Dermis microvascular lymphatic vessel endothelial cell (primary cell): ENCODE measurements at regions not wholly inside any gene's neighbourhood (a gene's known extent, or its start where the extent isn't known, plus 50 kb on each side); places are given as distances from the start of the nearest gene placed in this dataset.
"Not testable (repeated sequence)": the region's sequence is repeated elsewhere in the genome, so short reads cannot be mapped to it uniquely, and the experiment has no call there.

Source experiments
- DNase-seq, 2 donors: peaks; one replicate each; pipeline versions ENCODE4 v3.0.0 to v3.0.0-alpha.2; 2010; ENCODE audit warnings: low read depth in 2 of 2

DNA sequence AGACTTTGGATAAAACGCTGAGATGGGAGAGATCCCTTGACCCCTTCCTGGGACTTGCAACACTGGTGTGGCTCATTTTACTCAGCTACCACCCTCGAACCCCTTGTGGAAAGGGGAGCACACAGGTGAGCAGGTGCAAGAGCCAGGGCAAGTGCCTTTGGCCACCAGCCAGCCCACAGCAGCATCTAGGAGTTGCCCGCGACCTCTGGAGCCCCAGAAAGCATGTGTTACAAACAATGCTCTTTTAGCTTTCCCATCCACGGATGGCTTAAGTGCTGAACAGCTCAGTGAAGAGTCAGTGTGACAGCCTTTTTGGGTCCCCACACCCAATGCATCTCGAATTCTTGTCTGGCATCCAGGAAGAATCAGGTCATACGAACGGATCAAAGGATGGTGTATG is 197.8 kb downstream of the MEMO1 start:
- DNase-seq: no peak

DNA sequence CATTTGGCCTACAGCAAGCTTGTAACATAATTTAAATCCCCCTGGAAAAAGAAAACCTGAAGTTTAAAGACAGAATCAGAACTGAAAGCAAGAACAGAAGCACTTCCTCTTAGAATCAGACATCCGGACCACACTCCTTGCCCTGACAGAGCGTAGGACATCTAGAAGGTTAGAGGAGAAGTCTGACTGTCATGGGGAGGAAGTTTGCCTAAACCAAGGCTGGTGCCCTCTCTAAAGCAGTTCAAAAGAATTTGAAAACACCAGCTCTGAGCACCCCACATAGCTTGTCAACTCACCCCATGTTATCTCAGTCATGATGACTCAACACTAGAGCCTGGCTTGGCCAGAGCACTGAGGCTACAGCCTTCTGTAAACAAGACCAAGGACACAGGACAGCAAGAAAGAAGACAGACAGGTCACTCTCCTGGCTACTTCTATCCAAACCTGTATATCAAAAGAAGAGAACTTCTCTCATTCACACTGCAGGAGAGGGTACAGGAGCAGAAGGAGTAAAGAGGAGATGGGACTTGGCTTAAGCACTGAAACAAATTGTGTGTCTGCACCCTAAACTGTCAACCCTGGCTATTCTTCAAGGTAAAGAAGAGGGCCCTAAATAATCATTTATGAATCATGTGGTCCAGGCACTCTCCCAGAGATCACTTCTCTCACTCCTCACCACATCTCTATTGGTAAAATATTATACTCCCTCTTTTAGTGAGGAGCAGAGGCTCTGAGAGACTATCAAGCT is 198.6 kb downstream of the MEMO1 start:
- no peak for DNase-seq

DNA sequence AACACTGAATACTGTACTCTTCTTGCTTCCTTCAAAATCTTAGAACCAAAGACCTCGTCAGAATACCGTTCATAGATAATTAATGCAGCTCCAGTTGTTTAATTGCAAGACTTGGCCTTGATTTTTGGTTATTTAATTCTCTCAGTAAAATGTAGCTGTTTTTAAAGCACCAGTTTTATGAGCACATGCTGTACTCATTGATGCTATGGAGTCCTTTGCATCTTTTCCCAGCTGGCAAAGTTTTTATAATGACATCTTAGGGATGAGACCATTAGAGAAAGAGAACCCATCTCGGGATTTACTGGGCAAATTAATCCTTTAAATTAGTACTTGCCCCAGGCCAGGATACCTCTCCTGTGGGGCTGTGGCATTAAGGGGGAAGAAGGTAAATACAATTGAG is 199.3 kb downstream of the MEMO1 start:
- DNase-seq: no peak

DNA sequence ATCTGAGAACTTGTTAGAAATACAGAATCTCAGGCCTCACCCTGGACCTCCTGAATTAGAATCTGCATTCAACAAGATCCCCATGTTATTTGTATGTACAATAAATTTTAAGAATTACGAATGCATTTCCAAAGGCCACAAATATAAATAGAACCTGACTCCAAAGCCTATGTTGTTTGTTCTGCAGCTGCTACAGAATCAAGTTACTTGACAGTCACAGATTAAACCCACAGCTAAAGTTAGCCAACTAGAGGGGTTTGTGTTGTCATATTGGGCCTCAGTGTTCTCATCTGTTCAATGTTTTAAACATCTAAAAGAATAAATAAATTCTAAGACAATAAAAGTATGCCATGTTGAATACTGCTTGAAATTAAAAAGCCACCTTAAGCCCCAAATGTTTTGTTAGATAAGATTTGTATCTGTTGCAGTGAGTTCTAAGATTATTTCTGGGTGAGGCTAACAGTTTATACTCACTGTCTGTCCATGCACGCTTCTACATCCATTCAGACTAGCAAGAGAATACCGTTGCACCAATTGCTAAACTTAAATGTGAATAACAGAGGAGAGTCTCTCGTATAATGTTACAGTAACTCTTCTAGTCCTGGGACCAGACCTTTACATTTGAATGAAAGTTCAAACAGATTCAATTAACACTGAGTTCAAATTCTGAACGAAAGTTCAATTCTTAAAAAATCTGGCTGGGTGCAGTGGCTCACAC is 200.4 kb downstream of the MEMO1 start:
- no peak for DNase-seq

DNA sequence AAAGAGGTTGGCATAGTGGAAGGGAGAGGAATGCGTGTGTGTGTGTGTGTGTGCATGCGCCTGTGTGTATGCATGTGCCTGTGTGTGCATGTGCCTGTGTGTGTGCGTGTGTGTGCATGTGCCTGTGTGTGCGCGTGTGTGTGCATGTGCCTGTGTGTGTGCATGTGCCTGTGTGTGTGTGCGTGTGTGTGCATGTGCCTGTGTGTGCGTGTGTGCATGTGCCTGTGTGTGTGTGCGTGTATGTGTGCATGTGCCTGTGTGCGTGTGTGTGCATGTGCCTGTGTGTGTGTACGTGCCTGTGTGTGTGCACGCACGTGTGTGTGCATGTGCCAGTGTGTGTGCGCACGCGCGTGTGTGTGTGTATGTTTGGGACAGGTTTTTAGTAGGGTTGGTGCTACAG is 205.1 kb downstream of the MEMO1 start:
- no peak for DNase-seq

DNA sequence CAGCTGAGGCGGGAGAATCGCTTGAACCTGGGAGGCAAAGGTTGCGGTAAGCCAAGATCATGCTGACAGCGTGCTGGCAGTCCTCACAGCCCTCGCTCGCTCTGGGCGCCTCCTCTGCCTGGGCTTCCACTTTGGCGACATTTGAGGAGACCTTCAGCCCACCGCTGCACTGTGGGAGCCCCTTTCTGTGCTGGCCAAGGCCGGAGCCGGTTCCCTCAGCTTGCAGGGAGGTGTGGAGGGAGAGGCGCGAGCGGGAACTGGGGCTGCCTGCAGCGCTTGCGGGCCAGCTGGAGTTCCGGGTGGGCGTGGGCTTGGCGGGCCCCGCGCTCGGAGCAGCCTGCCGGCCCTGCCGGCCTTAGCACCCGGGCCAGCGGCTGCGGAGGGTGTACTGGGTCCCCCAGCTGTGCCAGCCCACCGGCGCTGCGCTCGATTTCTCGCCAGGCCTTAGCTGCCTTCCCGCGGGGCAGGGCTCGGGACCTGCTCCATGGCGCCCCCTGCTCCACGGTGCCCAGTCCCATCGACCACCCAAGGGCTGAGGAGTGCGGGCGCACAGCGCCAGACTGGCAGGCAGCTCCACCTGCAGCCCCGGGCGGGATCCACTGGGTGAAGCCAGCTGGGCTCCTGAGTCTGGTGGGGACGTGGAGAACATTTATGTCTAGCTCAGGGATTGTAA is 207.2 kb downstream of the MEMO1 start:
- DNase-seq: not testable (repeated sequence)

DNA sequence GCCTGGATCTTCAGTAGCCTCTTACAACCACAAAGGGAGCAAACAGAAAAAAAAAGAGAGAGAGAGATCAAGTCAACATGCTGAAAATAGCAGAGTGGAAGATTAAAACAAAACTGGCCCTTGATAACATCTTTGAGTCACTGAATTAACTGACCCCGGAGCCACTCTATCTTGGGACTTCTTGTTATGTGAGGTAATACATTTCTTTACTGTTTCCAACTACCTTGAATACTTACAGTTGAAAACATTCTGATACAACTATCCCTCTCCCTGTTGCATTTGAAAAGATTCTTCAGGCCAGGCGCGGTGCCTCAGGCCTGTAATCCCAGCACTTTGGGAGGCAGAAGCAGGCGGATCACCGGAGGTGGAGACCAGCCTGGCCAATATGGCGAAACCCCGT is 208.1 kb downstream of the MEMO1 start:
- no peak for DNase-seq

DNA sequence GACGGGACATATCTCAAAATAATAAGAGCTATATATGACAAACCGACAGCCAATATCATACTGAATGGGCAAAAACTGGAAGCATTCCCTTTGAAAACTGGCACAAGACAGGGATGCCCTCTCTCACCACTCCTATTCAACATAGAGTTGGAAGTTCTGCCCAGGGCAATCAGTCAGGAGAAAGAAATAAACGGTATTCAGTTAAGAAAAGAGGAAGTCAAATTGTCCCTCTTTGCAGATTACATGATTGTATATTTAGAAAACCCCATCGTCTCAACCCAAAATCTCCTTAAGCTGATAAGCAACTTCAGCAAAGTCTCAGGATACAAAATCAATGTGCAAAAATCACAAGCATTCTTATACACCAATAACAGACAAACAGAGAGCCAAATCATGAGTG is 211.5 kb downstream of the MEMO1 start:
- DNase-seq: not testable (repeated sequence)

DNA sequence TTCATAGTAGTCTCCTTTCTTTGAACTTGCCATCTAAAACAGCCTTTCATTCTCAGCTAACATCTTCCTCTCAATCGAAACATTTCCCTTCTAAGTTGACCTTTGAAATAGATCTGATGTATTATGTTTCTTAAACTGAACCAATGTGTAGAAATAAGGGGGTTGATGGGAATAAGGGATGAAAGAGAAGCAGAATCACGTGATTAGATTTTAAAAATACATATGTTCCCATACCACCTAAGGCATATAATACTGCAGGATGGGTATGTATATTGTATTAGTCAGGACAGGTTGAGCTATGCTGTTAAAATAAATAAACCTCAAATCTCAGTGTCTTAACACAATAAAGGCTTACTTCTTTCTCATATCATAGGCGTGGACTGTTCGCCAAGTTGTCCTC is 207.5 kb upstream of the SRD5A2 start:
- DNase-seq: no peak

DNA sequence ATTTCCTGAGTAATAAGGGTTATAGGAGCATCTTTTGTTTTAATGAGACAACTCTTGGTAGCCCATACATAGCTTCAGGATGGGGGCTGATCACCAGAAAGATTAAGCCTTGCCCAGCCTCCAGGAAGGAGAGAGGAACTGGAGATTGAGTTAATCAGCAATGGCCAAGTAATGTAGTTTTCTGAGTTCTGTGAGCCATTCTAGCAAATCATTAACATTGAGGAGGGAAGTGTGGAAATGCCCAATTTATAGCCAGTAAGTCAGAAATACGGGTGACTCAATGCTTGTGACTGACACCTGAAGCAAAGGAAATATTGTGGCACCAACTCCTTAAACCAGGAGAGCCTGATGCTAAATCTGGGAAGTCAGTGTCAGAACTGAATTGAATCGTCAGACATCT is 205.1 kb upstream of the SRD5A2 start:
- no peak for DNase-seq

DNA sequence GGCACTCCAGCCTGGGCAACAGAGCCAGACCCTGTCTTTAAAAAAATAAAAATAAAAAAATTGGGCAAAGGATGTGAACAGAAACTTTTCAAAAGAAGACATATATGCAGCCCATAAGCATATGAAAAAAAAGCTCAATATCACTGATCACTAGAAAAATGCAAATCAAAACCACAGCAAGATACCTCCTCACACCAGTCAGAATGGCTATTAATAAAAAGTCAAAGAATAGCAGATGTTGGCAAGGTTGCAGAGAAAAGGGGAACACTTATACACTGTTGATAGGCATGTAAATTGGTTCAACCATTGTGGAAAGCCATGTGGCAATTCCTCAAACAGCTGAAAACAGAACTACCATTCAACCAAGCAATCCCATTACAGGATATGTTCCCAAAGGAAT is 204.1 kb upstream of the SRD5A2 start:
- DNase-seq: no peak

DNA sequence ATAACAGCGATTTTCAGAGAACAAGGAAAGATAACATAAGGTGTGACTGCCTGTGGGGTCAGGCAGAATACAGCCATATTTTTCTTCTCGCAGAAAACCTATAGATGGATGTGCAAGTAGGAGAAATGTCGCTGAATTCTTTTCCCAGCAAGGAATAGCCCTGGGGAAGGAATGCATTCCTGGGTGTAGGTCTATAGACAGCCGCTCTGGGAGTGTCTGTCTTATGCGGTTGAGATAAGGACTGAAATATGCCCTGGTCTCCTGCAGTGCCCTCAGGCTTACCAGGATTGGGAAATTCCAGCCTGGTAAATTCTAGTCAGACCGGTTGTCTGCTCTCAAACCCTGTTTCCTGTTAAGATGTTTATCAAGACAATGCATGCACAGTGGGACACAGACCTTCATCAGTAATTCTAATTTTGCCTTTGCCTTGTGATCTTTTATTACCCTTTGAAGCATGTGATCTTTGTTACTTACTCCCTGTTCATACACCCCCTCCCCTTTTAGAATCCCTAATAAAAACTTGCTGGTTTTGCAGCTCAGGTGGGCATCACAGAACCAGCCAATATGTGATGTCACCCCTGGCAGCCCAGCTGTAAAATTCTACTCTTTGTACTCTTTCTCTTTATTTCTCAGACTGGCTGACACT is 202.8 kb upstream of the SRD5A2 start:
- not testable (repeated sequence) for DNase-seq

DNA sequence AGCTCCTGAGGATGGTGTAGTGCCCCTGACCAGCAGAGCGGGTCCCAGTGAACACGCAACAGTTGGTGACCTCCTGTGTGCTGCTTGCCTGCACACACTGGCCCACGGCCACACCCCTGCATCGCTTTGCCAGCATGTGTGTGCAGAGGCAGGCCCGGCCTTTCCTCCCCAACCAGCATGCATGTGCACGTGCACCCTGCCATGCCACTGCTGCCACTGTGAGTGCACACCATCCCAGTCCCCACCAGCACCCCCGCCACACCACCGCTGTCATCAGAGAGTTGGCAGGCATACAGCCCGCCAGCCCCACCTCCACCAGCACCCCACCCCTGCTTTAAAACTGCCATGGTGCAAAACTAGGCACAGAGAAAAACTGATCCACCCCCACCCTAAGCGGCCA is 197.4 kb upstream of the SRD5A2 start:
- no peak for DNase-seq

DNA sequence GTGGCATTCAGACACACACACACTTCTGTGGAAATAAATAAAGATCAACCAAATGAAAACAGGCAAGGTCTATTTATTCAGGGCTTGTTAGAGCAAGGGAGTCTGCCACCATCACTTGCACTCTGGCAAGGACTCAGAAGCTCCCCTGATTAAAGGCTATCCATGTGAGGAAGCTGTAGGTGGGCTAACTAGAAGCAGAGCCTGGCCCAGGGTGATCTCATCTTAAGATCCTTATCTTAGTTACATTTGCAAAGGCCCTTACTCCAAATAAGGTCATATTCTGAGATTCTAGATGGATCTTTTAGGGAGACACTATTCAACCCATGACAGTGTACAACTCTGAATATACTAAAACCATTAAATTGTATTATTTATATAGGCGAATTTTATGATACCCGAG is 190.0 kb upstream of the SRD5A2 start:
- no peak for DNase-seq

DNA sequence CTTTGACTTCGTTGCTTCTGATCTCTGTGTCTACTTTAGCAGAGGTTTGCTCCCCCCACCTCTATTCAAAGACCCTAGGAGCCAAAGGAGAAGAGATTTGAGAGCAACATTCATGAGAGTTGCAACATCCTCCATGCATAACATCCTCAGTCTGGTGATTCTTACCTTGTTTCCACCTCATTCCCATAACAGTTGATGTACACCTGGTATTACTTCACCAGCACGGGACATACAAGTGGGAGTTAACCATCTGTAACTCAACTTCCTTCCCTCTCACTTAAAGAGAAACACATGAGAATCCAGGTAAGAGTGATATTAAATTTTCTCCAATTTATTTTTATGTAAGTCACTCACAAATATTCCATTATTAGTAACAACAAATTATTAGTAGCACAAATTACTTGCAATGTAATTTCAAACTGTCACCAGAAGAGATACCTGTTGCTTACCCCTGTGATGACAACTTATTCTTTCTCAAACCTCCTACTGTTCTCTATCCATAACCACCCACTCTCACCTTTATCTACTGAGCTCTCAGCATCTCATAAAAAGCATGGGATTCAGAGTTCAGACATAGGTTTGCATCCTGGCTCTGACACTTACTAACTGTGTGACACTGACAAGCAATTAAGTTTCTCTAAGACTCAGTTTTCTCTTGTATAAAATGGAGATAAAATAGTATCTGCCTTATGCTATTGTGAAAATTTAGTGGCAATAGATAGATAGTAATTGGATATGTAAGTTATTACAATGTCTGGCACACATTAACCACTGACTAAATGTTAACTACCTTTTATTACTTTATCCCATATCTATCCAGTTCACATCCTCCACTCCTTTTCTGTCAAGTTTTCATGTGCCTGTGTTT is 184.6 kb upstream of the SRD5A2 start:
- no peak for DNase-seq

DNA sequence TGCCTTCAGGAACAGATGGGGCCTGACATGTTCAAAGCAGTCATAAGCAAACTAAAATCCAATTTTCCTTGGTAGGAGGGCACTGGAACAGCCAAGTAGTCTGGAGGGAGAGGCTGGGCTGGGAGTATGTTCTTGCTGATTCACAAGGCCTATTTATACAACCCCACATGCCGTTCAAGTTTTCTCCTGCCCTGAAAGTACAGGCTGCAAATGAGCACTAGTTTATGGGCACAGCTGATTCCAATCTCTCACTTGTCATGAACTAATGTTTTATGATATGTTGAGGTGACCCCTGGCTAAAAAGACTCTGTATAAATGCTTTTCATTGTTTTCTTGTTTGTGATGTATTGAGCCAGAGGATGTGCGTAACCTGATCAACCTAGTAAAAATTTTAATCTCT is 183.4 kb upstream of the SRD5A2 start:
- DNase-seq: no peak

DNA sequence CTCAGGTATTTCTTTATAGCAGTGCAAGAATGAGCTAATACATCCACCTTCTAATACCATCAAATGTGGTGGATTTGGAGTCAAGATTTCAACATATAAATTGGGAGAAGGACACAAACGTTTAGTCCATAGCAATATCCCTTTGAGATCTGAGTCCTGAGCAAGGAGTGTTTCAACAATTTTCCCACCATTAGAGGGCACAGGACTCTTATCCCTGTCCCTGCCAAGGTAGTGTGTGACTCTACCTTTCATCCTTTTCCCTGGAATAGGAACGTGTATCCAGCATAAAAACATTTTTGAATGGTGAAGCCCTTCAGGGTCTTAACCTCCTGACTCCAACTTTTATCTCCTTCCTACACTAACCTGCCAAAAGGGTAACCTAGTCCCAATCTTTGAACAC is 181.3 kb upstream of the SRD5A2 start:
- DNase-seq: no peak

DNA sequence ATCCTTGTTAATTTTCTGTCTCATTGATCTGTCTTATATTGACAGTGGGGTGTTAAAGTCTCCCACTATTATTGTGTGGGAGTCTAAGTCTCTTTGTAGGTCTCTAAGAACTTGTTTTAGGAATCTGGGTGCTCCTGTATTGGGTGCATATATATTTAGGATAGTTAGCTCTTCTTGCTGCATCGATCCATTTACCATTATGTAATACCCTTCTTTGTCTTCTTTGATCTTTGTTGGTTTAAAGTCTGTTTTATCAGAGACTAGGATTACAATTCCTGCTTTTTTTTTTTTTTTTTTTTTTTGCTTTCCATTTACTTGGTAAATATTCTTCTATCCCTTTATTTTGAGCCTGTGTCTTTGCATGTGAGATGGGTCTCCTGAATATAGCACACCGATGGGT is 176.6 kb upstream of the SRD5A2 start:
- not testable (repeated sequence) for DNase-seq

DNA sequence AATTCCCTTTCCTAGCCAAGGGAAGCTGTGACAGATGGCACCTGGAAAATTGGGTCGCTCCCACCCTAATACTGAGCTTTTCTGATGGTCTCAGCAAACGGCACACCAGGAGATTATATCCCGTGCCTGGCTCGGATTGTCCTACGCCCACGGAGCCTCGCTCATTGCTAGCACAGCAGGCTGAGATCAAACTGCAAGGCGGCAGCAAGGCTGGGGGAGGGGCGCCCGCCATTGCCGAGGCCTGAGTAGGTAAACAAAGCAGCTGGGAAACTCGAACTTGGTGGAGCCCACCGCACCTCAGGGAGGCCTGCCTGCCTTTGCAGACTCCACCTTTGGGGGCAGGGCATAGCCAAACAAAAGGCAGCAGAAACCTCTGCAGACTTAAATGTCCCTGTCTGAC is 168.0 kb upstream of the SRD5A2 start:
- not testable (repeated sequence) for DNase-seq

DNA sequence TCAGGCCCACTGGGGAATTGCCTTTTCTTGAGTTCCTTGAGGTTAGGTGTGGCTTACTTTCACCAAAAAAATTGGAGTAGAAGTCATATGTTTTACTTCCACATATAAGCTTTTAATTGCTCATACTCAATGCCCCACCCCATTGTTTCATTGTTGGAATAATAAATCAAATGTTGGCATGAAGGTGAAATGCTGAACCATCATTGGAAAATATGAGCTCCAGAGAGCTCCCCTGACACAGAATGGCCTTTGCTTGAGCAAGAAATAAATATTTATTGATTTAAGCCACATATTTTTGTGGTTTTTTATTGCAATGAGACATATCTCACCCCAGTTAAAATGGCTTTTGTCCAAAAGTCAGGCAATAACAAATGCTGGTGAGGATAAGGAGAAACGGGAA is 167.3 kb upstream of the SRD5A2 start:
- no peak for DNase-seq

DNA sequence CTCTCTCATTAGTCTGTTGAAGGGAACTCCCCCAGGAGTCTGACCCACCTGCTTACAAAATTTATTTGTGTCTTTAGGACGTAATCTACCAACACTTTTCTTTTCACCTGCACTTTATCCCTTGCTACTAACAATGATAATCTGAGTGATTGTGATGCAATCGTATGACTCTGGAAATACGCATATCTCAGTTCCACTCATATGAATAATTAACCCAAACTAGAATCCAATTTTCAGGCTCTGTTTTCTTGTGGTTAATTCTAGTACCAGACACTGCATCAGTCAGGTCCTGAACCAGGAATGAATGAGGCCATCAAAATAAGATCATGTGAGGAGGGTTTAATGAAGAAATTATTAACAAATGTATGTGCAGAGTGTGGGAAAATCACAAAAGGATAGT is 158.4 kb upstream of the SRD5A2 start:
- DNase-seq: no peak
